H1 (cell line): ENCODE measurements at regions not wholly inside any gene's neighbourhood (a gene's known extent, or its start where the extent isn't known, plus 50 kb on each side); places are given as distances from the start of the nearest gene placed in this dataset.

ENCODE experiments used
- CTCF ChIA-PET: fragments of 300-600 bp; sonication (Branson Sonifier 250); formaldehyde crosslinking; loops from one replicate; lab custom pipeline; 2021; ENCODE audit not compliant: partially characterized antibody; lab: Charles Lee
- POLR2A ChIA-PET: fragments of 300-600 bp; sonication (Branson Sonifier 250); formaldehyde crosslinking; loops from one replicate; lab custom pipeline; 2021; ENCODE audit warnings: inconsistent platforms; ENCODE audit not compliant: partially characterized antibody; lab: Charles Lee
- DNase-seq, 2 experiments: peaks; one replicate each; pipeline versions ENCODE4 v3.0.0 to v3.0.0-alpha.2; 2010 to 2022; ENCODE audit warnings: low spot score in 2 of 2, low read depth in 1 of 2, mixed read lengths in 1 of 2
- FAIRE-seq: peaks from 2 replicates; lab custom pipeline; 2011; peaks lifted over from hg19 to GRCh38; lab: Jason Lieb, UNC
- H2AFZ ChIP-seq: 2 replicates; pipeline ENCODE4 v1.8.1; 2012; ENCODE audit warnings: low read length, inconsistent platforms
- H2AK5ac ChIP-seq: 2 replicates; pipeline ENCODE4 v1.6.1; 2013; ENCODE audit warnings: low read depth, low read length
- H2BK120ac ChIP-seq: replicated peaks from 2 replicates; pipeline ENCODE3; 2013; ENCODE audit warnings: low read depth, low read length, inconsistent platforms
- H2BK12ac ChIP-seq: 2 replicates; pipeline ENCODE4 v1.6.1; 2013; ENCODE audit warnings: low read depth, low read length
- H2BK15ac ChIP-seq: 2 replicates; pipeline ENCODE4 v1.6.1; 2013; ENCODE audit warnings: low read length
- H2BK20ac ChIP-seq: 2 replicates; pipeline ENCODE4 v1.6.1; 2013; ENCODE audit warnings: low read length
- H2BK5ac ChIP-seq: 2 replicates; pipeline ENCODE4 v1.6.1; 2013; ENCODE audit warnings: low read depth, low read length
- H3K14ac ChIP-seq: 2 replicates; pipeline ENCODE4 v1.6.1; 2013; ENCODE audit warnings: inconsistent platforms; ENCODE audit not compliant: insufficient read length
- H3K18ac ChIP-seq: 2 replicates; pipeline ENCODE4 v1.6.1; 2013; ENCODE audit warnings: low read length; ENCODE audit errors: extremely low read depth
- H3K23ac ChIP-seq: 2 replicates; pipeline ENCODE4 v1.6.1; 2013; ENCODE audit warnings: inconsistent platforms; ENCODE audit not compliant: insufficient read length
- H3K23me2 ChIP-seq: 2 replicates; pipeline ENCODE4 v1.6.1; 2013; ENCODE audit warnings: low read depth, low read length
- H3K27ac ChIP-seq: 2 replicates; pipeline ENCODE4 v1.6.1; 2011; ENCODE audit warnings: low read depth, low read length, inconsistent platforms
- H3K27me3 ChIP-seq, 4 experiments: replicated peaks in 1 of 4; 1 replicate in 1 of 4; 2 replicates in 3 of 4; pipeline versions ENCODE4 v1.6.1 to v1.8.1; 2011 to 2013; ENCODE audit warnings: low read length in 3 of 4, mild to moderate bottlenecking in 3 of 4, inconsistent platforms in 2 of 4, mixed read lengths in 2 of 4, moderate library complexity in 1 of 4; ENCODE audit not compliant: control insufficient read depth in 3 of 4, insufficient read depth in 3 of 4; ENCODE audit errors: extremely low read depth in 1 of 4
- H3K36me3 ChIP-seq, 4 experiments: 2 replicates each; pipeline versions ENCODE4 v1.6.1 to v1.8.1; 2011 to 2013; ENCODE audit warnings: mild to moderate bottlenecking in 4 of 4, low read length in 3 of 4, moderate library complexity in 2 of 4, control low read depth in 1 of 4, inconsistent platforms in 1 of 4; ENCODE audit not compliant: insufficient read depth in 4 of 4, control insufficient read depth in 2 of 4
- H3K4ac ChIP-seq: replicated peaks from 2 replicates; pipeline ENCODE3; 2013; ENCODE audit warnings: low read length, low read depth, mixed read lengths, inconsistent platforms; ENCODE audit not compliant: insufficient read length
- H3K4me1 ChIP-seq, 4 experiments: replicated peaks in 1 of 4; 1 replicate in 1 of 4; 2 replicates in 3 of 4; pipeline versions ENCODE4 v1.6.1 to v1.8.1; 2011 to 2013; ENCODE audit warnings: low read length in 3 of 4, inconsistent platforms in 2 of 4, mixed read lengths in 1 of 4; ENCODE audit not compliant: insufficient read depth in 4 of 4, control insufficient read depth in 3 of 4
- H3K4me2 ChIP-seq, 2 experiments: 2 replicates each; pipeline versions ENCODE4 v1.6.1 to v1.8.1; 2011 to 2013; ENCODE audit warnings: low read depth in 2 of 2, low read length in 2 of 2, control low read depth in 1 of 2, inconsistent platforms in 1 of 2, mild to moderate bottlenecking in 1 of 2; ENCODE audit not compliant: insufficient read depth in 1 of 2
- H3K4me3 ChIP-seq, 4 experiments: fragments of 200-600, 300-600 bp in 1 of 4; sonication (generic), shearing (Covaris generic), sonication (Bioruptor Twin) in 1 of 4; 2 replicates each; pipeline versions ENCODE4 v1.5.1 to v1.8.1; 2011 to 2016; ENCODE audit warnings: low read length in 4 of 4, low read depth in 3 of 4, control low read depth in 2 of 4, inconsistent platforms in 2 of 4, mild to moderate bottlenecking in 2 of 4, mixed read lengths in 1 of 4, moderate library complexity in 1 of 4; ENCODE audit not compliant: insufficient read depth in 2 of 4; ENCODE audit errors: extremely low read depth in 1 of 4
- H3K56ac ChIP-seq: replicated peaks from 2 replicates; pipeline ENCODE3; 2013; ENCODE audit warnings: low read depth, mild to moderate bottlenecking, mixed read lengths, low read length, inconsistent platforms; ENCODE audit not compliant: insufficient read length
- H3K79me1 ChIP-seq: 2 replicates; pipeline ENCODE4 v1.6.1; 2013; ENCODE audit warnings: low read depth, low read length, control low read depth
- H3K79me2 ChIP-seq, 2 experiments: 2 replicates each; pipeline versions ENCODE4 v1.6.1 to v1.8.1; 2012 to 2013; ENCODE audit warnings: low read length in 2 of 2, mild to moderate bottlenecking in 2 of 2, inconsistent platforms in 1 of 2; ENCODE audit not compliant: insufficient read depth in 2 of 2, control insufficient read depth in 1 of 2
- H3K9ac ChIP-seq, 4 experiments: replicated peaks in 1 of 4; 1 replicate in 1 of 4; 2 replicates in 3 of 4; pipeline versions ENCODE4 v1.6.1 to v1.8.1; 2011 to 2013; ENCODE audit warnings: low read depth in 3 of 4, low read length in 3 of 4, control low read depth in 2 of 4, mild to moderate bottlenecking in 2 of 4, moderate library complexity in 2 of 4, inconsistent platforms in 1 of 4; ENCODE audit errors: extremely low read depth in 1 of 4
- H3K9me3 ChIP-seq, 2 experiments: 2 replicates each; pipeline versions ENCODE4 v1.6.1 to v1.8.1; 2012 to 2013; ENCODE audit warnings: mild to moderate bottlenecking in 2 of 2, moderate library complexity in 2 of 2, control low read depth in 1 of 2, inconsistent platforms in 1 of 2, low read depth in 1 of 2, low read length in 1 of 2, mixed read lengths in 1 of 2; ENCODE audit not compliant: insufficient read depth in 2 of 2
- H4K20me1 ChIP-seq, 2 experiments: replicated peaks in 1 of 2; 2 replicates each; pipeline versions ENCODE3 to v1.8.1; 2011 to 2013; ENCODE audit warnings: inconsistent platforms in 2 of 2, low read length in 2 of 2, mild to moderate bottlenecking in 1 of 2; ENCODE audit not compliant: insufficient read depth in 2 of 2, control insufficient read depth in 1 of 2
- H4K5ac ChIP-seq: 2 replicates; pipeline ENCODE4 v1.6.1; 2013; ENCODE audit warnings: low read length, low read depth, mixed read lengths, inconsistent platforms; ENCODE audit not compliant: insufficient read length
- H4K8ac ChIP-seq: 2 replicates; pipeline ENCODE4 v1.8.0; 2013; ENCODE audit warnings: mild to moderate bottlenecking, moderate library complexity, low read length, inconsistent platforms; ENCODE audit not compliant: insufficient read depth; ENCODE audit errors: extremely low read depth
- H4K91ac ChIP-seq: replicated peaks from 2 replicates; pipeline ENCODE3; 2013; ENCODE audit warnings: low read length, mixed read lengths, inconsistent platforms; ENCODE audit not compliant: insufficient read length
- CTCF ChIP-seq, 3 experiments: IDR thresholded peaks; 1 replicate in 2 of 3; 2 replicates in 1 of 3; pipeline versions ENCODE4 v1.5.1 to v1.6.1; 2011; ENCODE audit warnings: low read length in 3 of 3, mild to moderate bottlenecking in 3 of 3, inconsistent platforms in 2 of 3, low read depth in 1 of 3, moderate library complexity in 1 of 3; ENCODE audit not compliant: insufficient read depth in 1 of 3; ENCODE audit errors: control extremely low read depth in 1 of 3
- EGR1 ChIP-seq: IDR thresholded peaks from 2 replicates; pipeline ENCODE4 v1.6.1; 2011; ENCODE audit warnings: low read depth, low read length, borderline replicate concordance
- GABPA ChIP-seq: IDR thresholded peaks from 2 replicates; pipeline ENCODE4 v1.6.1; 2011; ENCODE audit warnings: mild to moderate bottlenecking, low read length, moderate library complexity, borderline replicate concordance; ENCODE audit not compliant: insufficient read depth
- HDAC2 ChIP-seq, 2 experiments: fragments of 300-600 bp in 1 of 2; sonication (generic) in 1 of 2; IDR thresholded peaks; 2 replicates each; pipeline ENCODE4 v1.6.1; 2011 to 2012; ENCODE audit warnings: low read depth in 2 of 2, low read length in 2 of 2, mild to moderate bottlenecking in 2 of 2, moderate library complexity in 2 of 2, borderline replicate concordance in 1 of 2, inconsistent platforms in 1 of 2
- NRF1 ChIP-seq: IDR thresholded peaks from 2 replicates; pipeline ENCODE4 v1.6.1; 2011; ENCODE audit warnings: mild to moderate bottlenecking, low read depth, low read length, improper control_type of control experiment
- POLR2AphosphoS5 ChIP-seq: IDR thresholded peaks from 2 replicates; pipeline ENCODE4 v1.6.1; 2011; ENCODE audit warnings: low read depth, low read length
- SIRT6 ChIP-seq: IDR thresholded peaks from one replicate; pipeline ENCODE4 v1.7.1; 2012; ENCODE audit warnings: low read length, inconsistent platforms
- SP2 ChIP-seq: IDR thresholded peaks from 2 replicates; pipeline ENCODE4 v1.6.1; 2012; ENCODE audit warnings: mild to moderate bottlenecking, low read length, inconsistent platforms
- SRF ChIP-seq: IDR thresholded peaks from 2 replicates; pipeline ENCODE4 v1.6.1; 2011; ENCODE audit warnings: mild to moderate bottlenecking, low read depth, low read length, moderate library complexity
- TAF1 ChIP-seq: IDR thresholded peaks from 2 replicates; pipeline ENCODE4 v1.6.1; 2011; ENCODE audit warnings: mild to moderate bottlenecking, low read depth, low read length
- TF ChIP-seq, protein P1 (sequence below): IDR thresholded peaks from 2 replicates; pipeline ENCODE4 v1.6.1; 2011; ENCODE audit warnings: low read depth, mild to moderate bottlenecking, low read length; ENCODE audit not compliant: insufficient read depth

DNA sequence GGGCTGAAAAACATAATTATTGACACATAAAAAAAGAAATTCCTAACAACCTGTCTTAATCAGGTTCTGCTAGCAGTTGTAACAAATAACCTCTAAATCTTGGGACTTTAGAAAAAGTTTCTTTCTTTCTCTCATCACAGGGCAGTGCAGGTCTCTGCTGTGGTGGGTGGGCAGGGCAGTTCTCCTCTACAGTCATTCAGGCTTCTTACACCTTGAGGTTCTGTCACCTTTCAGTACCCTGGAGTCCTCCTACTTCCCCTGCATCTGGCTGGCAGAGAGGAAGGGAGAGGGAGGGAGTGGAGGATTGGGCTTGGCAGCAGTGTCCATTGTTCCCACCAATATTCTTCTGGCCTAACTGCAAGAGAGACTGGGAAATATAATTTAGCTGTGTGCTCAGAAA, 112.2 kb upstream of the ANKRD55 start:
- Histone ChIP-seq H4K8ac (no peak overlapping the region), H3K79me2 (no peaks in the 10 kb centered on the region), H3K36me3 (no peaks in the 10 kb centered on the region), H4K20me1 (no peaks in the 10 kb centered on the region), H3K23ac (no peak overlapping the region), H3K23me2 (no peaks in the 10 kb centered on the region), H3K79me1 (no peaks in the 10 kb centered on the region), H3K27ac (no peak overlapping the region), H2BK5ac (no peak overlapping the region), H2BK120ac (no peak overlapping the region), H2AK5ac (no peak overlapping the region), H2BK15ac (no peak overlapping the region), H3K18ac (no peak overlapping the region), H3K4me3 (no peak overlapping the region), H4K5ac (no peak overlapping the region), H2AFZ (no peak overlapping the region), H3K14ac (no peak overlapping the region), H3K9me3 (no peaks in the 10 kb centered on the region), H3K9ac (no peak overlapping the region), H2BK20ac (no peak overlapping the region), H3K4ac (no peak overlapping the region), H2BK12ac (no peak overlapping the region), H4K91ac (no peak overlapping the region), H3K27me3 (no peaks in the 10 kb centered on the region), H3K4me1 (no peaks in the 10 kb centered on the region), H3K56ac (no peak overlapping the region), H3K4me2 (no peak overlapping the region)
- no peak for DNase-seq
- TF ChIP-seq SRF (no peak), SP2 (no peak), HDAC2 (IDR thresholded peaks at IDR 0.05; ENCODE audit: borderline replicate concordance in 1 of 2, low read depth in 2 of 2, low read length in 2 of 2) (no peak), NRF1 (no peak), EGR1 (no peak), TAF1 (no peak), SIRT6 (no peak), GABPA (no peak), CTCF (IDR thresholded peaks at IDR 0.05; ENCODE audit: control extremely low read depth in 1 of 3, insufficient read depth in 1 of 3, low read depth in 1 of 3, low read length in 3 of 3) (no peak), POLR2AphosphoS5 (no peak)
- TF ChIP-seq, protein P1, sequence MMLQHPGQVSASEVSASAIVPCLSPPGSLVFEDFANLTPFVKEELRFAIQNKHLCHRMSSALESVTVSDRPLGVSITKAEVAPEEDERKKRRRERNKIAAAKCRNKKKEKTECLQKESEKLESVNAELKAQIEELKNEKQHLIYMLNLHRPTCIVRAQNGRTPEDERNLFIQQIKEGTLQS, result no peak
- ChIA-PET POLR2A (no interaction called here), CTCF (no interaction called here)
- FAIRE-seq, result no peak
